Calu3 (cell line): ENCODE measurements at regions not wholly inside any gene's neighbourhood (a gene's known extent, or its start where the extent isn't known, plus 50 kb on each side); places are given as distances from the start of the nearest gene placed in this dataset.

Experiments used
- BruUV-seq: library from RNA; stranded (reverse); fragments of 400-500 nt; replicated peaks from 2 replicates; lab custom pipeline; 2021; lab: Mats Ljungman, UMichigan
- CTCF ChIA-PET: fragments of 300-600 bp; sonication (Branson Sonifier 250); formaldehyde crosslinking; loops from one replicate; lab custom pipeline; 2022; ENCODE audit warnings: antibody characterized with exemption; lab: Charles Lee
- DNase-seq: peaks from one replicate; pipeline ENCODE4 v3.0.0; 2022
- H3K27ac Mint-ChIP-seq: one replicate; pipeline ENCODE4 v1.8.0; 2022; ENCODE audit warnings: mixed read lengths; ENCODE audit not compliant: unreplicated experiment
- H3K27me3 Mint-ChIP-seq: one replicate; pipeline ENCODE4 v1.8.0; 2022; ENCODE audit warnings: mixed read lengths; ENCODE audit not compliant: unreplicated experiment
- H3K36me3 Mint-ChIP-seq: one replicate; pipeline ENCODE4 v1.8.0; 2022; ENCODE audit warnings: mild to moderate bottlenecking, moderate library complexity, mixed read lengths; ENCODE audit not compliant: insufficient read depth, unreplicated experiment
- H3K4me1 Mint-ChIP-seq: one replicate; pipeline ENCODE4 v1.8.0; 2022; ENCODE audit warnings: mild to moderate bottlenecking, low read depth, mixed read lengths; ENCODE audit not compliant: unreplicated experiment
- H3K4me3 Mint-ChIP-seq: one replicate; pipeline ENCODE4 v1.8.0; 2022; ENCODE audit warnings: mild to moderate bottlenecking, low read depth, moderate library complexity, mixed read lengths; ENCODE audit not compliant: unreplicated experiment
- H3K9me3 Mint-ChIP-seq: one replicate; pipeline ENCODE4 v1.8.0; 2022; ENCODE audit warnings: low read depth, mixed read lengths; ENCODE audit not compliant: unreplicated experiment
- CTCF ChIP-seq: fragments of 200-600 bp; IDR thresholded peaks from one replicate; pipeline ENCODE4 v1.8.0; 2022; ENCODE audit warnings: antibody characterized with exemption; ENCODE audit not compliant: unreplicated experiment
- intact Hi-C: fragments of 100-400 bp; cut with micrococcal nuclease; formaldehyde crosslinking; loops from one replicate; pipeline ENCODE4 v1.10.0; 2022; ENCODE audit not compliant: unreplicated experiment

DNA sequence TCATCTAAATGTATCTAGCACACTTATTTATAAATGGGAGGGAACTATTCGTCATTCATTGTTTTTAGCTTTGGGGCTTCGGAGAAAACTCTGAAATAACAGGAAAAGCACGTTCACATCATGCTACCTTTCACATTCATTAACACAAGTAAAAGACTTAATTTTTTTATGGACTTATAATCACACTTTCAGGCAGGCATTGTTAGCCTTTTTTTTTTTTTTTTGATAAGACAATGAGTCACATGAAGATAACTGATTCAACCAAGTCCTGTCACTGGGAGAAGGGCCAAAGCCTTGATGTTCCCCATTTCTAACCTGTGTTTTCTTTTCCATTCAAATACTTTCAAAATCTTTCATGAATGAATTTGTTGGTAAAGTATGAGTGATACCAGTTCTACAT lies 631.3 kb upstream of the CA10 start:
- no TSS peak for BruUV-seq
- H3K27me3 Mint-ChIP-seq, result no peaks in the 10 kb centered on the region
- no peak for TF ChIP-seq CTCF

DNA sequence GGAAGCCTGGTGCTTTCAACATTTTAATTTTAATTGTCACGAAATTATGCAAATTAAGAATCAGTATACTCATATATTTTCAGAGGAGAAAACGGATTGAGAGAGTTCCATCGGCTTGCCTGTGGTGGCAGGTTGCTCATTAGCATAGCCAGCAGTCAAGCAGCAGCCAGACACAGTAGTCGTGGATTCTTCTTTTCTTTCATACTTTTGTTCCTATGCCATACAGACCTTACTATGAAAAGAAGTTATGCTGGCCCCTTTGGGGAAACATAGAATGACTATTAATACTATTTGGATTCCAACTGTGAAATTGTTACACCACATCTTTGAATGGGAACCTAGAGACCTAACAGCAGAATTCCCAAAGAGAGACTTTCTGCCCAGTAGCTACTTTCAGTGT lies 617.7 kb upstream of the CA10 start:
- Mint-ChIP-seq H3K27ac (no peak overlapping the region), H3K9me3 (no peaks in the 10 kb centered on the region), H3K36me3 (no peaks in the 10 kb centered on the region), H3K27me3 (no peaks in the 10 kb centered on the region), H3K4me3 (no peak overlapping the region), H3K4me1 (no peaks in the 10 kb centered on the region)
- no TSS peak for BruUV-seq
- intact Hi-C loops, result no loop called here
- CTCF ChIA-PET, result no interaction called here
- DNase-seq, result no peak
- TF ChIP-seq CTCF, result no peak

More for the DNA sequence above, 631.3 kb upstream of the CA10 start:
- no peak overlapping the region for H3K4me3 Mint-ChIP-seq
- DNase-seq, result no peak
- peaks cover 4% of the 10 kb centered on the region for H3K9me3 Mint-ChIP-seq
- H3K27ac Mint-ChIP-seq, result no peak overlapping the region
- CTCF ChIA-PET, result no interaction called here
- intact Hi-C loops, result no loop called here
- H3K36me3 Mint-ChIP-seq, result no peaks in the 10 kb centered on the region
- no peaks in the 10 kb centered on the region for H3K4me1 Mint-ChIP-seq

DNA sequence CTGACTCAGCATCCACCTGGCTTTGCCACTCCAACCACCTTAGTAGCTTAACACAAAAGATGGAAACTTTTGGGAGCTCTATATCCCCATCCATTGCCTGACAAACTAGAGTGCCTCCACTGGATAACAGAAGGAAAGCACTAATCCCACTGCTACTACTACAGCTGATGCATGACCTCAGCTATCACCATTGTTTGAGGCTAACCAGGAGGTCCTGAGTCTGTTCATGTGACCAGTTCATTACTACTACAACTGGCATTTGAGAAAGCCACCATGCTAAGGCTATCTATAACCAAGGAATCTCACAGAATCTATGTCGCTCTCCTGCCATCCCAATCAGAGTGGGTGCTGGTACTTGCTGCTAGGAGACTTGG lies 604.3 kb upstream of the CA10 start:
- BruUV-seq, result no TSS peak
- Mint-ChIP-seq H3K36me3 (no peaks in the 10 kb centered on the region), H3K4me1 (no peaks in the 10 kb centered on the region), H3K27me3 (no peaks in the 10 kb centered on the region), H3K9me3 (no peaks in the 10 kb centered on the region), H3K27ac (no peak overlapping the region), H3K4me3 (no peak overlapping the region)
- no peak for TF ChIP-seq CTCF
- intact Hi-C loops, result no loop called here
- no peak for DNase-seq
- CTCF ChIA-PET, result no interaction called here

DNA sequence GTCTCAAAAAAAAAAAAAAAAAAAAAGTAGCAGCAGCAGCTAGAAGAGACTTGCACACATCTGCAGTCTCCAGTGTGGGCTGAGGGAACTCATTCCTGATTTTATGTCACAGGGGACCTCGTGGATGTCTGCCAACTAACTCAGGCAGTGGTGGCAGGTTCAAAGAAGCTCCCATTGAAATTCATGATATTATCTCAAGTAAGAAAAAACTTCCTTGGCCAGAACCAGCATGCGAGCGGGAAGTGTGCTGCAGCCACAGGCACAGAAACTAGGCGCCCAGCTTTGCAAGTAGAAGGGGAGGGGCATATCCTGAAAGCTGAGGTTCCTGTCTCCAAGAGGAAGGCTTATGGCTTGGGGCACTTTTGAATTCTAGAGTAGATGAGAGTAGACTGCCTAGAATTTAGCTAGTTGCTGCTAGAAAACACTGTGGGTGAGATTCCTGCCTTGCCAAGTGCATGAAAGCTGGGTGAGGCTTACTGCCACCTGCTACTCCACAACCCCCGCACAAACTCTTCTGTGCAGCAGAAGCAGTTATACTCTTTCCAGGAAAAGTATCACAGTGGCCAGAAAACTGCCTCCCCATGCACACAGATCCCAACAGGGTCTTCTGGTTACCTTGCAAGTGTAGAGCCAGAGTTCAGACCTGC lies 603.8 kb upstream of the CA10 start:
- Mint-ChIP-seq H3K27me3 (no peaks in the 10 kb centered on the region), H3K4me3 (no peak overlapping the region), H3K27ac (no peak overlapping the region), H3K4me1 (no peaks in the 10 kb centered on the region), H3K9me3 (no peaks in the 10 kb centered on the region), H3K36me3 (no peaks in the 10 kb centered on the region)
- no TSS peak for BruUV-seq
- TF ChIP-seq CTCF, result no peak
- CTCF ChIA-PET, result no interaction called here
- DNase-seq, result no peak
- intact Hi-C loops, result no loop called here
